Esophagus squamous epithelium (tissue), 5 donors: ENCODE measurements at regions not wholly inside any gene's neighbourhood (a gene's known extent, or its start where the extent isn't known, plus 50 kb on each side); places are given as distances from the start of the nearest gene placed in this dataset.

ENCODE experiments used
- DNase-seq: peaks from one replicate; lab custom pipeline; 2025; lab: John Stamatoyannopoulos, UW
- H3K27ac ChIP-seq, 4 donors: fragments of 200-600 bp; sonication (generic); one replicate each; pipeline ENCODE4 v1.5.1; 2016 to 2019; ENCODE audit warnings: mild to moderate bottlenecking in 1 of 4
- H3K27me3 ChIP-seq, 4 donors: fragments of 200-600 bp; sonication (generic); 1 replicate in 3 of 4; 2 replicates in 1 of 4; pipeline versions ENCODE4 v1.5.1 to v1.6.0; 2017 to 2021; ENCODE audit warnings: antibody characterized with exemption in 1 of 4
- H3K36me3 ChIP-seq, 3 donors: fragments of 200-600 bp; sonication (generic); one replicate each; pipeline ENCODE4 v1.5.1; 2016 to 2019
- H3K4me1 ChIP-seq, 3 donors: fragments of 200-600 bp; sonication (generic); one replicate each; pipeline ENCODE4 v1.5.1; 2017 to 2019
- H3K4me3 ChIP-seq, 4 donors: fragments of 200-600 bp; sonication (generic); 1 replicate in 3 of 4; 2 replicates in 1 of 4; pipeline ENCODE4 v1.5.1; 2016 to 2019; ENCODE audit warnings: mild to moderate bottlenecking in 2 of 4, moderate library complexity in 1 of 4
- H3K9me3 ChIP-seq, 3 donors: fragments of 200-600 bp; sonication (generic); one replicate each; pipeline ENCODE4 v1.5.1; 2016 to 2019
- POLR2A ChIP-seq, 4 donors: fragments of 450-650 bp; IDR thresholded peaks; one replicate each; pipeline ENCODE4 v1.6.1; 2017; ENCODE audit warnings: antibody characterized with exemption in 4 of 4, mild to moderate bottlenecking in 4 of 4, moderate library complexity in 3 of 4
- WGBS, 2 donors: methylation state at CpG; one replicate each; pipeline ENCODE4 v1.1.5; 2018; 5-methylcytosine and 5-hydroxymethylcytosine counted together
- intact Hi-C: fragments of 100-400 bp; cut with DNase I; formaldehyde crosslinking; loops from one replicate; pipeline ENCODE4 v1.15.0; 2022
- TF ChIP-seq, protein P1 (sequence below), 6 experiments: fragments of 450-650 bp in 4 of 6; fragments of 200-600 bp in 2 of 6; sonication (generic) in 2 of 6; IDR thresholded peaks; one replicate each; pipeline ENCODE4 v1.5.1; 2016 to 2019; ENCODE audit warnings: antibody characterized with exemption in 6 of 6, mild to moderate bottlenecking in 4 of 6, moderate library complexity in 4 of 6
- donor health status: DM: yes; HTN: yes; CAD: no.

DNA sequence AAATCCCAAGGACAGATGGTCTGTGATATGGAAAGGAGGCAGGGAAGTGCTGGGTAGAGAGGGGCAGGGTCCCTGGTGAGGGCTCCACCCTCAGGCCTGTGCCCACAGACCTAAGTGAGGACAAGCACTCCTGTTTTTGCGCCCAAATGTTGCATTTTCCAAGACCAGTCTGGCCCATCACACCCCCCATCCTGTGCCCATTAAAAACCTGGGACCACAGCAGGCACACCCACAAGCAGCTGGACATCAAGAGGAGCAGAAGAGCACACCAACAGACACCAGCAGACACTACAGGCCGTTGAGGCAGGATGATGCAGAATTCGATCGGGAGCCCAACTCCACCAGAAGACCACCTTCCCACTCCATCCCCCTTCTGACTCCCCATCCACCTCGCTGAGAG lies 72.8 kb downstream of the DMRTA2 start:
- Histone ChIP-seq H3K4me1 (no peaks in the 10 kb centered on the region), H3K27ac (no peak overlapping the region), H3K4me3 (no peak overlapping the region), H3K27me3 (peaks cover 0 to 54% (median 0%) of the 10 kb centered on the region in 4 donors), H3K9me3 (peaks cover 0 to 3% (median 2%) of the 10 kb centered on the region in 3 donors), H3K36me3 (no peaks in the 10 kb centered on the region)
- intact Hi-C loops: no loop called here
- DNase-seq: no peak
- WGBS, 2 donors: 47 to 59% methylated on average over 4 to 5 of the region's 5 CpGs
- no peak for TF ChIP-seq POLR2A (IDR thresholded peaks at IDR 0.05)
- TF ChIP-seq, protein P1, sequence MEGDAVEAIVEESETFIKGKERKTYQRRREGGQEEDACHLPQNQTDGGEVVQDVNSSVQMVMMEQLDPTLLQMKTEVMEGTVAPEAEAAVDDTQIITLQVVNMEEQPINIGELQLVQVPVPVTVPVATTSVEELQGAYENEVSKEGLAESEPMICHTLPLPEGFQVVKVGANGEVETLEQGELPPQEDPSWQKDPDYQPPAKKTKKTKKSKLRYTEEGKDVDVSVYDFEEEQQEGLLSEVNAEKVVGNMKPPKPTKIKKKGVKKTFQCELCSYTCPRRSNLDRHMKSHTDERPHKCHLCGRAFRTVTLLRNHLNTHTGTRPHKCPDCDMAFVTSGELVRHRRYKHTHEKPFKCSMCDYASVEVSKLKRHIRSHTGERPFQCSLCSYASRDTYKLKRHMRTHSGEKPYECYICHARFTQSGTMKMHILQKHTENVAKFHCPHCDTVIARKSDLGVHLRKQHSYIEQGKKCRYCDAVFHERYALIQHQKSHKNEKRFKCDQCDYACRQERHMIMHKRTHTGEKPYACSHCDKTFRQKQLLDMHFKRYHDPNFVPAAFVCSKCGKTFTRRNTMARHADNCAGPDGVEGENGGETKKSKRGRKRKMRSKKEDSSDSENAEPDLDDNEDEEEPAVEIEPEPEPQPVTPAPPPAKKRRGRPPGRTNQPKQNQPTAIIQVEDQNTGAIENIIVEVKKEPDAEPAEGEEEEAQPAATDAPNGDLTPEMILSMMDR (IDR thresholded peaks at IDR 0.05): no peak

DNA sequence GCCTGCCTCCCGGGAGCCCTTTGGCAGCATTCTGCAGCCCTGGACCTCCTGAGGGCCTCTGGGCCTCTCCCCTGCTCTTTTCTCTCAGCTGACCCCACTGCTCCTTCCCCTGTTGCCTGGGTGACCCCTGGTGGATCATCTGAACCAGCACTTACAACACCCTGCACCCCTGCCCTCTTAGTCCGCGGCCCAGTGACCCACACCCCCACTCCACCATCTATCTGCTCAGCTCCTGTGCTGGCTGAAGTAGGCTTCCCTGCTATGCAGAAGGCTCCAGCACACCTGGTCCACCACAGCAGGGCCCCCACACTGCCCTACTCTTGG lies 74.0 kb downstream of the DMRTA2 start:
- H3K27me3 ChIP-seq: peaks cover 0 to 60% (median 0%) of the 10 kb centered on the region in 4 donors
- WGBS, 2 donors: 38 to 74% methylated on average over 3 of the region's 3 CpGs
- H3K27ac ChIP-seq: no peak overlapping the region
- H3K4me3 ChIP-seq: no peak overlapping the region
- no peaks in the 10 kb centered on the region for H3K36me3 ChIP-seq
- H3K4me1 ChIP-seq: no peaks in the 10 kb centered on the region
- TF ChIP-seq, protein P1 (IDR thresholded peaks at IDR 0.05): no peak
- no peak for TF ChIP-seq POLR2A (IDR thresholded peaks at IDR 0.05)
- peaks cover 0 to 5% (median 3%) of the 10 kb centered on the region in 3 donors for H3K9me3 ChIP-seq
- intact Hi-C loops: no loop called here
- DNase-seq: no peak

GRCh38 chr1:50348449-50349241 lies 74.6 kb downstream of the DMRTA2 start:
- H3K27me3 ChIP-seq: peaks cover 0 to 66% (median 0%) of the 10 kb centered on the region in 4 donors

GRCh38 chr1:50347933-50348332 lies 75.3 kb downstream of the DMRTA2 start:
- Histone ChIP-seq H3K4me3 (no peak overlapping the region), H3K36me3 (no peaks in the 10 kb centered on the region), H3K4me1 (no peaks in the 10 kb centered on the region), H3K27me3 (peaks cover 0 to 73% (median 0%) of the 10 kb centered on the region in 4 donors), H3K27ac (no peak overlapping the region), H3K9me3 (peaks cover 0 to 5% (median 3%) of the 10 kb centered on the region in 3 donors)
- DNase-seq: no peak
- intact Hi-C loops: no loop called here
- WGBS, 2 donors: 57 to 59% methylated on average over 6 of the region's 6 CpGs
- TF ChIP-seq POLR2A (IDR thresholded peaks at IDR 0.05): no peak
- TF ChIP-seq, protein P1 (IDR thresholded peaks at IDR 0.05): no peak

More at GRCh38 chr1:50348449-50349241, 74.6 kb downstream of the DMRTA2 start:
- TF ChIP-seq POLR2A (IDR thresholded peaks at IDR 0.05): no peak
- TF ChIP-seq, protein P1 (IDR thresholded peaks at IDR 0.05): peak; percentile 66 to 86 (median 76)
- 0 to 13% methylated on average over 1 to 3 of the region's 5 CpGs for WGBS, 2 donors
- DNase-seq: no peak
- intact Hi-C loops: no loop called here
- Histone ChIP-seq H3K4me3 (no peak overlapping the region), H3K27ac (no peak overlapping the region), H3K9me3 (peaks cover 0 to 5% (median 3%) of the 10 kb centered on the region in 3 donors), H3K4me1 (no peaks in the 10 kb centered on the region), H3K36me3 (no peaks in the 10 kb centered on the region)

DNA sequence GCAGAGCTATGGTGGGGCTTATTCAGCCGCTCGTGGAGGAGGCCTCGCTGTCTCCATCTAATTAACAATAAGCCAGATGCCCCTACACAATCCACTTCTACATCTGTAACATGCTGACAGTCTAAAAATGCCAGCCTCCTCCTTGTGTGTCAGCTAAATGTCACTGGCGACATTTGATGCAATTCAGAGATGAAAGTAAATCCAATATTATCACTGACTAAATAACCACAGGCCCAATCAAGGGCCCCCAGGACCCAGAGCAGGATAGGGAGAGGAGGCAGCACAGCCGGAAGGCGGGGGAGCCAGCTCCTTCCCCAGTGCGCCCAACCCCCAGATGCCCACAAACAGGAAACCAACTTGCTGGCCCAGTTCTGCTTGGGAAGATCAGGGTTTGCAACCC lies 76.6 kb downstream of the DMRTA2 start:
- peaks cover 0 to 84% (median 0%) of the 10 kb centered on the region in 4 donors for H3K27me3 ChIP-seq
- H3K4me3 ChIP-seq: no peak overlapping the region
- H3K4me1 ChIP-seq: no peaks in the 10 kb centered on the region
- TF ChIP-seq, protein P1 (IDR thresholded peaks at IDR 0.05): no peak
- no peak for TF ChIP-seq POLR2A (IDR thresholded peaks at IDR 0.05)
- intact Hi-C loops: no loop called here
- H3K36me3 ChIP-seq: no peaks in the 10 kb centered on the region
- 55 to 63% methylated on average over 7 of the region's 7 CpGs for WGBS, 2 donors
- peaks cover 0 to 5% (median 3%) of the 10 kb centered on the region in 3 donors for H3K9me3 ChIP-seq
- no peak for DNase-seq
- H3K27ac ChIP-seq: no peak overlapping the region
